Osteocyte (in vitro differentiated cells): ENCODE measurements at regions not wholly inside any gene's neighbourhood (a gene's known extent, or its start where the extent isn't known, plus 50 kb on each side); places are given as distances from the start of the nearest gene placed in this dataset.
"Not testable (repeated sequence)": the region's sequence is repeated elsewhere in the genome, so short reads cannot be mapped to it uniquely, and the experiment has no call there.

Experiments
- DNase-seq: peaks from one replicate; pipeline ENCODE4 v3.0.0; 2021; ENCODE audit warnings: mixed read lengths; ENCODE audit not compliant: unreplicated experiment; ENCODE audit errors: extremely low spot score
- H3K27ac Mint-ChIP-seq: one replicate; pipeline ENCODE4 v1.8.0; 2021; ENCODE audit warnings: mild to moderate bottlenecking, mixed read lengths; ENCODE audit not compliant: unreplicated experiment
- H3K27me3 Mint-ChIP-seq: one replicate; pipeline ENCODE4 v1.8.0; 2021; ENCODE audit warnings: mixed read lengths; ENCODE audit not compliant: unreplicated experiment
- H3K36me3 Mint-ChIP-seq: one replicate; pipeline ENCODE4 v1.8.0; 2021; ENCODE audit warnings: mixed read lengths; ENCODE audit not compliant: unreplicated experiment
- H3K4me1 Mint-ChIP-seq: one replicate; pipeline ENCODE4 v1.8.0; 2021; ENCODE audit warnings: mixed read lengths; ENCODE audit not compliant: unreplicated experiment
- H3K4me3 Mint-ChIP-seq: one replicate; pipeline ENCODE4 v1.8.0; 2021; ENCODE audit warnings: mild to moderate bottlenecking, moderate library complexity, mixed read lengths; ENCODE audit not compliant: unreplicated experiment
- H3K9me3 Mint-ChIP-seq: one replicate; pipeline ENCODE4 v1.8.0; 2021; ENCODE audit warnings: mixed read lengths; ENCODE audit not compliant: unreplicated experiment
- TF ChIP-seq, protein P1 (sequence below): fragments of 200-600 bp; sonication (generic); IDR thresholded peaks from 2 replicates; pipeline ENCODE4 v1.5.0; 2021; ENCODE audit warnings: antibody characterized with exemption, mild to moderate bottlenecking, moderate library complexity

DNA sequence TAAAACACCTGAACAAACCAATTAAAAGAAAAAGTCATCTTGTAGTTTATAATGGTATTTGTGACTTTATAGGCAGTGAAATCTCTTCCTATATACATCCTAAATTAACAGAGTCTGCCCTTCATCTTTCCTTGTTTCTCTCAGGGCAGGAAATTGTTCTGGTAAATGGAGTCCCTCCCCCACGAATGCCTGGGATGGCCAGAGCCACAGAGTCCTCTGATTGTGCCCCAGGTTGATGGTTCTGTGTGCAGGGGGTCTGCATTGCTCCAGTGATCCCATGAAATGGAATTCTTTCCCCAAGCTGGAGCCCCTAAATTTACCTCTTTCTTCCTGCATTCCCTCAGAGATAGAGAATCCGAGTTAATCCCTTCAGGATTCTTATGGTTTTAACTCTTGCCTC is 155.5 kb downstream of the MTX2 start:
- Mint-ChIP-seq H3K36me3 (no peaks in the 10 kb centered on the region), H3K4me3 (no peak overlapping the region), H3K4me1 (peaks cover 10% of the 10 kb centered on the region), H3K27ac (no peak overlapping the region), H3K27me3 (peaks cover 11% of the 10 kb centered on the region), H3K9me3 (no peaks in the 10 kb centered on the region)
- no peak for DNase-seq
- TF ChIP-seq, protein P1, sequence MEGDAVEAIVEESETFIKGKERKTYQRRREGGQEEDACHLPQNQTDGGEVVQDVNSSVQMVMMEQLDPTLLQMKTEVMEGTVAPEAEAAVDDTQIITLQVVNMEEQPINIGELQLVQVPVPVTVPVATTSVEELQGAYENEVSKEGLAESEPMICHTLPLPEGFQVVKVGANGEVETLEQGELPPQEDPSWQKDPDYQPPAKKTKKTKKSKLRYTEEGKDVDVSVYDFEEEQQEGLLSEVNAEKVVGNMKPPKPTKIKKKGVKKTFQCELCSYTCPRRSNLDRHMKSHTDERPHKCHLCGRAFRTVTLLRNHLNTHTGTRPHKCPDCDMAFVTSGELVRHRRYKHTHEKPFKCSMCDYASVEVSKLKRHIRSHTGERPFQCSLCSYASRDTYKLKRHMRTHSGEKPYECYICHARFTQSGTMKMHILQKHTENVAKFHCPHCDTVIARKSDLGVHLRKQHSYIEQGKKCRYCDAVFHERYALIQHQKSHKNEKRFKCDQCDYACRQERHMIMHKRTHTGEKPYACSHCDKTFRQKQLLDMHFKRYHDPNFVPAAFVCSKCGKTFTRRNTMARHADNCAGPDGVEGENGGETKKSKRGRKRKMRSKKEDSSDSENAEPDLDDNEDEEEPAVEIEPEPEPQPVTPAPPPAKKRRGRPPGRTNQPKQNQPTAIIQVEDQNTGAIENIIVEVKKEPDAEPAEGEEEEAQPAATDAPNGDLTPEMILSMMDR = no peak

DNA sequence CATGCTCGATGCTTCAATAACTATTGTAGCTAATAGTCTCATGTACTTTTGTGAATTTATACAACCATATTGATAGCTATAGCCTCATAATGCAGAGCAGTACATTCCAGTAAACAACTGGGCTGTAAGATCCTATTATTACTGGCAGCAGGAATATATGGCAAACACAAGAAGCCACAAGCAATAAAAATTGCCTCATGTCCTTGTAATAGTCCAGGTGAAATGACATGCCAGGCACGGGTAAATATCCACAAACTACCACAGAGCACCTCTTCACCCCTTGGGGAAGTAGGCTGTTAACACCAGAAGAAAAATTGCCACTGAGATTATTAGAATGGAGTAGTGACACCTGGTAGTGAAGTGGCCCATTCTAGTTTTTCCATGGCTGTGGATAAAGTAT is 158.3 kb downstream of the MTX2 start:
- H3K4me1 Mint-ChIP-seq = no peaks in the 10 kb centered on the region
- H3K27me3 Mint-ChIP-seq = peaks cover 11% of the 10 kb centered on the region
- H3K9me3 Mint-ChIP-seq = no peaks in the 10 kb centered on the region
- no peaks in the 10 kb centered on the region for H3K36me3 Mint-ChIP-seq
- H3K4me3 Mint-ChIP-seq = no peak overlapping the region
- TF ChIP-seq, protein P1 = no peak
- no peak overlapping the region for H3K27ac Mint-ChIP-seq
- no peak for DNase-seq

DNA sequence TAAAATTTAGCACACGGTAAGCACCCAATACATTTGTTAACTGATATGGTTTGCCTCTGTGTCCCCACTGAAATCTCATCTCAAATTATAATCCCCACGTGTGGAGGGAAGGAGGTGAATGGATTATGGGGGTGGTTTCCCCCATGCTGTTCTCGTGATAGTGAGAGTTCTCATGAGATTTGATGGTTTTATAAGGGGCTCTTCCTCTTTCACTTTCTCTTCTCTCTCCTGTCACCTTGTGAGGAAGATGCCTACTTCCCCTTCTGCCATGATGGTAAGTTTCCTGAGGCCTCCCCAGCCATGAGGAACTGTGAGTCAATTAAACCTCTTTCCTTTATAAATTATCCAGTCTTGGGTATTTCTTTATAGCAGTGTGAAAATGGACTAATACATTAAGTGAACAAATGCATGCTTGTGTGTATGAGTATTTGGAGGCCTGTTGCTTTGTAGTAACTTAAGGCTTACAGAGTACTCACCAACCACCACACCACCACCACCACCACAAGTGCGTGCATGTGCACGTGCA is 159.8 kb downstream of the MTX2 start:
- not testable (repeated sequence) for H3K27ac Mint-ChIP-seq, DNase-seq, H3K36me3 Mint-ChIP-seq, H3K4me3 Mint-ChIP-seq, H3K9me3 Mint-ChIP-seq, H3K4me1 Mint-ChIP-seq
- H3K27me3 Mint-ChIP-seq = peaks cover 11% of the 10 kb centered on the region

DNA sequence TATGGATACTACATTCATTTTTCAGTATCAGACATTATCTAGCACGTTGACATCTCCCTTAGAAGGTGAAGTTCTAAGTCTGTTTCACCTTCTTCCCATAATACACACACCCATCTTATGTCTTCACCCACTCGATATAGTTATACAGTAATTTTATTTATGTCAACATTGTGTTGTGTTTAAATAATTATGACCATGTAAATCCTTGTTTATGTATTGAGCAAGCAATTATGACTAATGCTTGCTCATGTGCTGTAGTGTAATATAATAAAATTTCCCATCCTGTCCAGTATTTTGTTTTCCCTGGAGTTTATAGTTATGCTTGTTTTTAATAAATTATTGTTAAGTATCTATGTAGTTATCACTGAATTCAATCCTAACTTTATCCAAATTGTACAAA is 163.2 kb downstream of the MTX2 start:
- Mint-ChIP-seq H3K4me3 (no peak overlapping the region), H3K9me3 (no peaks in the 10 kb centered on the region), H3K36me3 (no peaks in the 10 kb centered on the region), H3K4me1 (no peaks in the 10 kb centered on the region), H3K27me3 (peaks cover 16% of the 10 kb centered on the region), H3K27ac (no peak overlapping the region)
- TF ChIP-seq, protein P1 = no peak
- DNase-seq = no peak

DNA sequence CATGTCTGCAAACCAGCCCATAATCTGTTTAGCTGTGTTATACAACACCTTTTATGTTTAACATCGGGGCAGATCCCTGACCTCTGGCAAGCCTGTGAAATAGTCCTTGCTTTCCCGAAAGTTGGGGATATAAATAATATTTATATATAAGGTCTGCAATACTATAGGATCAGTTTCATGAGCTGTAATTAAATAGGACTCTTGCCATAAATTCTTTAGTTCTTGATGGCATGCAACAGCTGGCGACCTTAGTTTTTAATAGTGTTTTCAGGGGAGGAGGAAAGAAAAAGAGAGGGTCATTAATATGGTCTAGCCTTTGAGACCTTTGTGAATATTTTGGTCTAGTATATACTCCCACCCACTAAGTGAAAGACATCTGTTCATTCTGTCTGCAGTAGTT is 166.5 kb downstream of the MTX2 start:
- Mint-ChIP-seq H3K36me3 (no peaks in the 10 kb centered on the region), H3K4me3 (no peak overlapping the region), H3K4me1 (no peaks in the 10 kb centered on the region), H3K27me3 (peaks cover 8% of the 10 kb centered on the region), H3K9me3 (no peaks in the 10 kb centered on the region), H3K27ac (no peak overlapping the region)
- TF ChIP-seq, protein P1 = no peak
- DNase-seq = no peak

DNA sequence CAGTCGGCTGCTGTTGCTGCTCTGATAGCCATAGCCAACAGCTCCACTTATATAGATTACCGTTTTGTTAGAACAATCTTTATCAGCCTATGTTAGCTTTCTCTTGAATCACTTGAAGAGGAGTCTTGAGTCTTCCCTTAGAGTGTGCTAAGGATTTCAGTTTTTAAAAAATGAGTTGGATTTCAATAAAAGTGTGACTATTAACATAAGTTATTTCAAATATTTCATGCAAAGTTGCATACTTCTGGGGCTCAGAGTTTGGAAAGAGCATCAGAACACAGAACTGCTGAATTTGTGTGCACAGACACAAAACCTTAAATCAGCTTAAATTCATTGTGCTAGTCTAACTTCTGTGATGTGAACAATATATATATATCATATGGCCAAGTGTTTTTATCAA is 174.7 kb downstream of the MTX2 start:
- H3K9me3 Mint-ChIP-seq = no peaks in the 10 kb centered on the region
- peaks cover 2% of the 10 kb centered on the region for H3K27me3 Mint-ChIP-seq

More for the DNA sequence above, 174.7 kb downstream of the MTX2 start:
- H3K27ac Mint-ChIP-seq = no peak overlapping the region
- peaks cover 9% of the 10 kb centered on the region for H3K4me1 Mint-ChIP-seq
- no peaks in the 10 kb centered on the region for H3K36me3 Mint-ChIP-seq
- TF ChIP-seq, protein P1 = no peak
- no peak overlapping the region for H3K4me3 Mint-ChIP-seq
- no peak for DNase-seq
